NCI-H1930 (cell line): ENCODE measurements at regions not wholly inside any gene's neighbourhood (a gene's known extent, or its start where the extent isn't known, plus 50 kb on each side); places are given as distances from the start of the nearest gene placed in this dataset.
"Not testable (repeated sequence)": the region's sequence is repeated elsewhere in the genome, so short reads cannot be mapped to it uniquely, and the experiment has no call there.

ENCODE experiments used
- DNase-seq, 2 experiments: peaks; one replicate each; lab custom pipeline; 2025; lab: John Stamatoyannopoulos, UW

DNA sequence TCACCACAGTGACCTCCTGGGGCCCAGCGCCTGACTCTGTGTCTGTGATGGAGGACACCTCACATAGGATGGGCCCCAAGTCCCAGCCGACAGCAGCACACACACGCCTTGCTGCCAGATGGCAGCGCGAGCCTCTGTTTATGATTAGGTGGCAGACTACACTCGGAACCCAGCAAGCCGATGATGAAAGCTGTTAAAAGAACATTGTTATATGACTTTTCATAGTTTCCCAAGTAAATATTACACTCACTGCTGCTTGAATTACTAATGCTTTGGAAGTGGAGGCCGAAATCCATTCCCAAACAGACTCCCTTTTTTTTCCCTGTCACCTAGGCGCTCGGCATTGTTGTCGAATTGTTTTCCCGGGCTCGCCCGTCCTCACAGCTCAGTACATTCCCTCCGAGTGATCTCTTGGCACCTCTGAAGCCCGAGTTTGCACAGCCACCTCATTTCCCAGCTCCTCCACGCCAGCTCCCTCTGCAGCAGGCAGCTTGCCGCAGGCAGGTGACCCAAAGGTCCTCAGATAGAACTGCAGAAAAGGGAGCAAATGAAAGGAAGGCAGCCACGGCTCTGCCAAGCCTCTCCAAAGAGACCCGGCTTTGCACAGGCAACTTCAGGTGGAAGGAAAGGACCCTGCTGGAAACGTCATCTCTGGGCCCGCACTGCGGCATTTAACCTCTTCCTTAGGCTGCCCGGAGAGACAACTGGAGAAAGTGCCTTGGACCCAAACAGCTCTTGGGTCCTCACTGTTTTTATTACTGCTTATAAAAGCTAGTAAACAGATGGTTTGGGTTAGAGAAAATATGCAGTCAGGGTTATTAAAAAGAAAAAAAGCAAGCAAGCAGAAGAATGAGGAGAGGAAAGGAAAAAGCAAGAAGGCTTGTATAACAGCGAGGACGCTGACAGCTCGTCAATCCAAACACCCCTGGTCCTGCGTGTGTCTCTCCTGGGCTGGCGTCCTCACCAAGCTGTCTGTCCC lies 72.2 kb upstream of the SLC25A33 start:
- DNase-seq: no peak

DNA sequence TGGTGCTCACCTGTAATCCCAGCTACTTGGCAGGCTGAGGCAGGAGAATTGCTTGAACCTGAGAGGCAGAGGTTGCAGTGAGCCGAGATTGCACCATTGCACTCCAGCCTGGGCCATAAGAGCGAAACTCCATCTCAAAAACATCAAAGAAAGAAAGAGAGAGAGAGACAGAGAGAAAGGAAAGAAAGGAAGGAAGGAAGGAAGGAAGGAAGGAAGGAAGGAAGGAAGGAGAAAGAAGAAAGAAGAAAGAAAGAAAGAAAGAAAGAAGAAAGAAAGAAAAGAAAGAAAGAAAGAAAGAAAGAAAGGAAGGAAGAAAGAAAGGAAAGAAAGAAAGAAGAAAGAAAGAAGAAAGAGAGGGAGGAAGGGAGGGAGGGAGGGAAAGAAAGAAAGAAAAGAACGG lies 69.4 kb upstream of the SLC25A33 start:
- DNase-seq: not testable (repeated sequence)

DNA sequence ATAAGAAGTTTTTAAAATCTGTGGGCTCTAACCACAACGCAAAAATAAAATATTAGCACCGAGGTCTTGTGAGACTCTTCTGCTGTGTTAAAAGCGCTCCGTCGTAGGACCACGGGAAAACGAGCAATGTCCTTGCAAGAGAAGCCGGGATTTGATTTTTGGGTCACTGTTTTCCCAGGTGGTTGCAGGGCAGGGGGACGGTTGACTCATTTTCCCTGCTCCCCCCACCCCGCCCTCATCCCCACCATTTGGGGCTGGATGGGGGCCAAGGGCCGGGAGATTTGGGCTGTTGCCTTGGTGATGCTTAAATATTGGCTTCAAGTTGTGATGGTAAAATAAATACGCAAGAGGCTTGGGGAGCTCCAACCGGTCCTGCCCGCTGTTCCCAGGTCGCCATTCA lies 67.6 kb upstream of the SLC25A33 start:
- DNase-seq: no peak

DNA sequence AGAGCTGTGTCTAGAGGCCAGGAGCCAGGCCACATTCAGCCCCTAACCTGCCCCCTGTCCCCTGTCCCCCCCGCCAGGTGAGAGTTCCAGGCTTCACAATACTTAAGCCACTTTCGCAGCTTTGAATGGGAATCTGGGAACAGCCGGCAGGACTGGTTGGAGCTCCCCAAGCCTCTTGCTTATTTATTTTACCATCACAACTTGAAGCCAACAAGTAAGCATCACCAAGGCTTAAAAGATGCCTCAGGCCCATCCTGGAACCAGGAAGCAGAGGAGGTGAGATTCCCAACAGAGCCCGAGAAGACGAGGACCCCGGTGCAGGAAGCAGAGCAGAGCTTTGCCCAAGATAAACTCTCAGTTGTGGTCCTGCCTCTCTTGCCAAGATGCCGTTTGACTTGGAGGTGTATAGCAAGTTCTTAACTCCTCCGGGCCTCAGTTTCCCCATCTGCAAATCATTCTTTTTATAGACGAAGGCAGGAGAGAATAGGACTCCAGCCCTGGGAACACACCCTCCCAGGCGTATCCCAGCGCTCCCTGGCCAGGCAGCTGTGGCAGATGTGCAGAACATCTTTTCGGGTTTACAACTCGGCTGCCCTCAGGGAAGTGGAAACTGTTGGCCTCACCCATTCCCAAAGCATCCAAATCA lies 66.8 kb upstream of the SLC25A33 start:
- DNase-seq: no peak

DNA sequence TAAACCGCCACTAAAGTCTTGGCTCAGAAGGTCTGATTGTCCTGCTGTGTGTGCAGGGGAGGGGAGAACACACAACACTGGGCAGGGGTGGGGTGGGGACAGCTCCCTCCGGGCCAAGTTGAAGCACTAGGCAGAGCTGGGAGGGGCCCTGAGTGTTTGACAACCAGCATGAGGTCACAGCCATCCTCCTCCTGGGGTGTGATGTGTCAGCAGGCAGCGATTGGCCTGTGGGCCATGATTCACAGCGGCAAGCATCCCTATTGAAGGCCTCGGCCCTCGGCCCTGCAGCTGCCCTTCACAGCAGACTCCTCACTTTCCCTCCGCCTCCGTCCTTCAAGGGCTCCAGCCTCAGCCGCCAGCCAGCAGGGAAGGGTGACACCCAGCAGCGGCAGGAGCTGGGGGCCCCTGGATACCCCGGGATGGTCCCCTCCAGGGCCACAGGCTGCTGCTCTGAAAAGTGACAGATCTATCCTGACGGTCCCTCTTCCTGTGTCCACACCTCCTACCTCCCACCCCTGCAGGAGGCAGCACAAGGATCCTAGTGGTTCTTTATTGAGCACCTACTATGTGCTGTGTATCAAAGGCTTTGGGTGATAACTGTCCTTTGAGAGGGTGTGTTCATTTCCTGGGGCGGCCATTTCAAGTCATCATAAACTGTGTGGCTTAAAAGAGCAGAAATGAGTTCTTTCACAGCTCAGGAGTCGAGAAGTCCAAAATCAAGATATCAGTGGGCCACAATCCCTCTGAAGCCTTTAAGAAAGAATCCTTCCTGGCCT lies 66.0 kb upstream of the SLC25A33 start:
- DNase-seq: no peak

DNA sequence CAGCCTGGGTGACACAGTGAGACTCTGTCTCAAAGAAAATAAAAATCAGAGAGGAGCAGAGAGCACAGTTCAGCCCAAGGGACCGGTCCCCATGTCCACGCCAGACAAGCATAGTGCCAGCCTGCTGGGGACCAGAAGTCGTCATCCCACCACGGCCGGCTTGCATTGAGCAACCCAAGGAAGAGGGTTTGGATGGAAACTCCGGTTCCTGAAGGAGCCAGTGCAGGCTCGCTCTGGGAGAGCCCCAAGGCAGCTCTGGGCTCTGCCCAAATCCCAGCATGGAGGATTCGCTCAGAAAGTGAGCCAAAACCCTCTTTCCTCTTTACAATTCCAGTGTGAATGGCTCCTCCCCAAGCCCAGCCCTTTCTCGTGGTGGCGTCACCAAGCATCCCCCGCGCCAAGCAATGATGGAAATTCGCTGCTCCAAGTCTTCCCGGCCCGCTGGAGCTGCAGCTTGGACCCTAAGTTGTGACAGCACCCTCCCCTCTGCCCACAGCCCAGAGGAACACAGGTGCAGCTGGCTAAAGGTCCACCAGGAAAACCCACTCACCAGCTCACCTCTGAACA lies 64.1 kb upstream of the SLC25A33 start:
- DNase-seq: no peak

DNA sequence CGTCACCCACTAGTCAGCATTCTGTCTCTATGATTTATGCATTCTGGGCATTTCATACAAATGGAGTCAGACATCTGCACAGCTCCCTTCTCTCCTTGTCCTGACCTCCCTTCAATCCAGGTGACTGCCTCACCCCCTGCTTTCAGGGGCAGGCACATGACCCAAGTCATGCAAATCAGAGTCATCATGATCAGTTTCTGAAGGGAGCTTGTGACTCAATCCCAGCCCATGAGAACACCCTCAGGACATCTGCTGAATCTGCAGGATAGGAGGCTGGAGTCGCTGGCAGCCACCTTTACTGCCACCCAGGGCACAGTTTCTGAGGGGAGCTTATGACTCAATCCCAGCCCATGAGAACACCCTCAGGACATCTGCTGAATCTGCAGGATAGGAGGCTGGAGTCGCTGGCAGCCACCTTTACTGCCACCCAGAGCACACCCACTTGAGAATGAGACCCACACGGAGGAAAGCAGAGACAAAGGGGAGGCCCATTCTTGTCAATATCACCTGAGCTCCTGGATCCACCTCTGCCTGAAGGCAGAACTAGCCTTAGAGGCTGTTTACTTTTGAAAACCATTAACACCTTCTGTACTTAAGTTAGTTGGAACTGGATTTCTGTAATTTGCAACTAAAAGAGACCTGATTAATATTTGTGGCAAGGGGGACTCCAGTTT lies 62.3 kb upstream of the SLC25A33 start:
- DNase-seq: no peak

DNA sequence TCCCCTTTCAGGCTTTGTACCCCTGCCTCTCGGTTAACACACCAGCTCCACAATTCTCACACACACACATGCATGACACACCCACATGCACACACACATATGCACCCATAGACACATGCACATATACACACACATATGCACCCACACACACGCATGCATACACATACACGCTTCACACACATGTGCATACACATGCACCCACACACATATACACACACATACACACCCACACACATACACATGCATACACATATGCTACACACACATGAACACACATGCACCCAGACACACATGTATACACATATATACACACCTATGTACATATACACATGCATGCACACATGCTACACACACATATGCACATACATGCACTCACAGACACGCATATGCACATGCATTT lies 61.7 kb upstream of the SLC25A33 start:
- DNase-seq: no peak

DNA sequence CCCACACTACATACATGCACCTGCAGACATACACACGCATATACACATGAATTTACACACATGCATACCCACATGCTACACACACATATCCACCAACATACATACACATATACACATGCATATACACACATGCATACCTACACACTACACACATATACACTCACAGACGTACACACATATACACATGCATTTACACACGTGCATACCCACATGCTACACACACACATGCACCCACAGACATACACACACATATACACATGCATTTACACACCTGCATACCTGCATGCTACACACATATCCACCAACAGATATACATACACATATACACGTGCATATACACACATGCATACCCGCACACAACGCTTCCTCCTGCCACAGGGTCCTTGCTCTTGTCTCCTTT lies 61.2 kb upstream of the SLC25A33 start:
- DNase-seq: no peak

DNA sequence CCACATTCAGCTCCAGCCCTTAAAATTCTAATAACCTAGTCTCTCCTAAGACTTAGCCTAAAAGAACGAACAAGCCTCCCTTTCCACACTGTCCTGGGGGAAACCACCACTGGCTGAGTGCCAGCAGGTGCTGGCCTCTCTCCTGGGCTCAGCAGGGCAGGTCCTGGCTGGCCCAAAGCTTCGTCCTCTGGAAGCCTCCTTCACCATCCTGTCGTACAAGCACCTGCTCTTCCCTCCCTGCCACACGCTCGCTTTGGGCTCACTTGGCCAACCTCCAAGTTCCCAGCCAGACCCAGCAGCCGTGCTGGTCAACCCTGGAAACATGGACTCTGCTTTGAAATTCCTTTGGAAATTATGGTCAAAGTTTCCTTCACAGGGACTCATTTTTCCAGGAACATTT lies 58.2 kb upstream of the SLC25A33 start:
- no peak for DNase-seq

DNA sequence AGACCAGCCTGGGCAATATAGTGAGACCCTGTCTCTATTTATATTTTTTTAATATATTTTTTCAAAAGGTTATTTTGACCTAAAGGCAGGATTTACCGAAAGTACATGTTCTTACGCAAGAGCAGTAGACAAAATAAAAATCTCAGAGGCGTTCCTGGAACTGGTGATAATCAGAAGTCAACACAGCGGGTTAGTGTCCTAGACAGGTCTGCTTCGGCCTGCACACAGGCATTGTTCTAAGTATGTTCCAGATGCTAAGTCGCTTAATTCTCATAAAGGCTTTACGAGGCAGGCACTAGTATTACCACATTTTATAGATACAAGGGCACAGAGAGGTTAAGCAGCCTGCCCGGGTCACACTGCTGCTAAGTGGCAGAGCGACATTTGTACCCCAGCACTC lies 56.9 kb upstream of the SLC25A33 start:
- no peak for DNase-seq

DNA sequence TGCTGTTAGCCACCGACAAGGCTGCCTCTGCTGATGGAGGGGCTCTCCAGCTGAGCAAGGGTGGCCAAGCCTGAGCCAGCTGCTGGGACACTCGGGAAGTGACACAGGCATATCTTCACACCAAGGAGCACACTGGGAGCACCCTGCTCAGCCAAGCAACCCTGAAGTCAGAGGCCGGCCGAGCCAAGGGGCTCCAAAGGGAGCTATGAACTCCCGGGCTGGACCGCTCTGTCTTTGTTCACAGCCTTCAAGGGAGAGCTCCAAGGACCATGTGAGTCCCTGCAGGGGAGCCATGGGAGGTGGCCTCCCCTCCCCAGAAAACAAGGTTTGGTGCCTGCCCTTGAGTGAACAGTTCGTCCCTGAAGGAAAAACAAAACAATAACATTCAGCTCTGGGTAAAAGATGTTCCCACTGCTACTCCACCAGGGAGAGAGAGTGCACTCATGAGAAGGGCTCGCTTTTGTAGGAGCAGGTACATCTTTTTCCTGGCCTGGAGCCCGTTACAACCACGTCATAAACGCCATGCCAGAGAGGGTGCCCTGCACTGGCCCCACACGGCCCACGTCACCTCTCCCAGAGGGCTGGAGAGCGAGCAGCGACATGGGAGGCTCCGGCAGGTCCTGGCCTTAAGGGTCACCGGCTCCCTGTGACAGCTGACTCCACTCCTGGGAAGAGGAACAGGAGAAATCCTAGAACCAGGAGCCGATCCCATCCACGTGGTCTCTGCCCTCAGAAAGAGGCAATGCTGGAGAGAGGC lies 56.3 kb upstream of the SLC25A33 start:
- DNase-seq: no peak

DNA sequence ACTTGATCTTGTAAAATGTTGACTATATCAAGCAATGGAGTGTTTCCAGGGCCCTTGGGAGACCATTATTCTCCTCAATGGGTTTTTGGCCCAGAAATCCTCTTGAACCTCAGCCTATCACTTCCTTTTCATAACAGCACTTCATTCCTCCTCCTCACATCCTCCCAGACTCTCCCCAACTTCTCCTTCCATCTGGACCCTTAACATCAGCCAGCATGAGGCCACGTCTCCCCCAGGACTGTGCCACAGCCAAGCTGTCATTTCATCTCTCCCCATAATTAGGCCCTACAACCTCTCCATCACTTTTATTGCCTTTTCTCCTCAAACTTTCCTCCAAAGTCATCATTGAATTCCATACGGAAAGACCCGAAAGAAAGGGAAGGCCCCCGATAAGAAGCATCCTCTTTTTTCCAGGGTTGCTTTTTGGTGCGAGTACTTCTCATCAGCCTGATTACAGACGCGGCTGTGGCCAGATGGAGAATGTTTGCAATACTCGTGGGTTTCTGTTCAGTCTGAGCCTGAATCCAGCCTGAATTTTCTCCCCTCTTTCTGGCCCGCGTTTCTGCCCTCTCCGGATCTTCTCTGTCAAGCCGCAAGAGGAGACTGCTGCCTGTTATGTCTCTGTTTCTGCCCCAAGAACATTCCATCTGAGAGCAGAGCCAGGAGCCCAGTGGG lies 52.7 kb upstream of the SLC25A33 start:
- no peak for DNase-seq
